Spleen (tissue), 7 donors: ENCODE measurements at regions not wholly inside any gene's neighbourhood (a gene's known extent, or its start where the extent isn't known, plus 50 kb on each side); places are given as distances from the start of the nearest gene placed in this dataset.

Experiments used
- POLR2A ChIP-seq, 3 donors: fragments of 450-650 bp; IDR thresholded peaks; one replicate each; pipeline ENCODE4 v1.5.1; 2017; ENCODE audit warnings: antibody characterized with exemption in 3 of 3, mild to moderate bottlenecking in 1 of 3
- POLR2AphosphoS5 ChIP-seq, 3 donors: sonication (generic); formaldehyde crosslinking; IDR thresholded peaks; one replicate each; pipeline ENCODE4 v1.5.1; 2017; ENCODE audit warnings: antibody characterized with exemption in 3 of 3
- TF ChIP-seq, protein P1 (sequence below), 11 experiments: fragments of 200-600 bp in 7 of 11; fragments of 450-650 bp in 4 of 11; sonication (generic) in 4 of 11; IDR thresholded peaks in 8 of 11; conservative IDR thresholded peaks in 3 of 11; 1 replicate in 7 of 11; 2 replicates in 4 of 11; pipeline versions ENCODE4 v1.4.0 to v1.8.0; 2016 to 2021; ENCODE audit warnings: antibody characterized with exemption in 11 of 11, inconsistent platforms in 4 of 11, mild to moderate bottlenecking in 1 of 11
- donor health status: DM: no; HTN: no; CAD: no; lungs with moderate emphysema.
- donor health status: DM: no; HTN: no; CAD: no.
- donor health status: DM: no; HTN: no; CAD: no.

DNA sequence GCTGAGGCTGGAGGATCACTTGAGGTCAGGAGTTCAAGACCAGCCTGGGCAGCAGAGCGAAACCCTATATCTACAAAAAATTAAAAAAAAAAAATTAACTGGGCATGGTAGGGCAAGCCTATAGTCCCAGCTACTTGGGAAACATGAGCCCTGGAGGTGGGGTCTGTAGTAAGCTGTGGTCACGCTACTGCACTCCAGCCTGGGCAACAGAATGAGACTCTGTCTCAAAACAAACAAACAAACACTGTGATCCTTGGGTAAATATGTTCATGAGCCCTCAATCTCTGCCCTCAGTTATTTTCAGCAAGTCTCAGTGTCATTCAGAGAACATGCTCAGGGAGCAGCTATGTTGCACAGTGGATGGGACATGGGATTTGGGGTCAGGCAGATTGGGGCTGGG is 76.2 kb downstream of the PTTG1 start:
- TF ChIP-seq, protein P1, sequence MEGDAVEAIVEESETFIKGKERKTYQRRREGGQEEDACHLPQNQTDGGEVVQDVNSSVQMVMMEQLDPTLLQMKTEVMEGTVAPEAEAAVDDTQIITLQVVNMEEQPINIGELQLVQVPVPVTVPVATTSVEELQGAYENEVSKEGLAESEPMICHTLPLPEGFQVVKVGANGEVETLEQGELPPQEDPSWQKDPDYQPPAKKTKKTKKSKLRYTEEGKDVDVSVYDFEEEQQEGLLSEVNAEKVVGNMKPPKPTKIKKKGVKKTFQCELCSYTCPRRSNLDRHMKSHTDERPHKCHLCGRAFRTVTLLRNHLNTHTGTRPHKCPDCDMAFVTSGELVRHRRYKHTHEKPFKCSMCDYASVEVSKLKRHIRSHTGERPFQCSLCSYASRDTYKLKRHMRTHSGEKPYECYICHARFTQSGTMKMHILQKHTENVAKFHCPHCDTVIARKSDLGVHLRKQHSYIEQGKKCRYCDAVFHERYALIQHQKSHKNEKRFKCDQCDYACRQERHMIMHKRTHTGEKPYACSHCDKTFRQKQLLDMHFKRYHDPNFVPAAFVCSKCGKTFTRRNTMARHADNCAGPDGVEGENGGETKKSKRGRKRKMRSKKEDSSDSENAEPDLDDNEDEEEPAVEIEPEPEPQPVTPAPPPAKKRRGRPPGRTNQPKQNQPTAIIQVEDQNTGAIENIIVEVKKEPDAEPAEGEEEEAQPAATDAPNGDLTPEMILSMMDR (IDR thresholded peaks at IDR 0.05 in 8 of 11, conservative IDR thresholded peaks at IDR 0.05 in 3 of 11), result no peak
- TF ChIP-seq POLR2A (IDR thresholded peaks at IDR 0.05), result no peak
- TF ChIP-seq POLR2AphosphoS5 (IDR thresholded peaks at IDR 0.05), result no peak
